Lower leg skin (tissue), 4 donors: ENCODE measurements at regions not wholly inside any gene's neighbourhood (a gene's known extent, or its start where the extent isn't known, plus 50 kb on each side); places are given as distances from the start of the nearest gene placed in this dataset.

ENCODE experiments used
- DNase-seq, 2 donors: peaks; one replicate each; pipeline ENCODE4 v3.0.0-alpha.2; 2019; ENCODE audit warnings: low spot score in 2 of 2
- H3K4me3 ChIP-seq: fragments of 200-600 bp; sonication (generic); 2 replicates; pipeline ENCODE4 v1.5.1; 2017; ENCODE audit warnings: mild to moderate bottlenecking, low read depth; ENCODE audit not compliant: poor library complexity, severe bottlenecking
- POLR2A ChIP-seq, 2 donors: fragments of 450-650 bp; IDR thresholded peaks; one replicate each; pipeline ENCODE4 v1.6.1; 2016 to 2017; ENCODE audit warnings: antibody characterized with exemption in 2 of 2, mild to moderate bottlenecking in 1 of 2, moderate library complexity in 1 of 2
- WGBS, 2 donors: methylation state at CpG; one replicate each; pipeline ENCODE4 v1.1.5; 2018; 5-methylcytosine and 5-hydroxymethylcytosine counted together
- intact Hi-C: fragments of 100-400 bp; cut with DNase I; formaldehyde crosslinking; loops from one replicate; pipeline ENCODE4 v1.15.0; 2023; ENCODE audit warnings: low total_unique reads
- TF ChIP-seq, protein P1 (sequence below), 3 donors: fragments of 450-650 bp; IDR thresholded peaks; one replicate each; pipeline ENCODE4 v1.5.1; 2016; ENCODE audit warnings: antibody characterized with exemption in 3 of 3, mild to moderate bottlenecking in 3 of 3, moderate library complexity in 2 of 3

DNA sequence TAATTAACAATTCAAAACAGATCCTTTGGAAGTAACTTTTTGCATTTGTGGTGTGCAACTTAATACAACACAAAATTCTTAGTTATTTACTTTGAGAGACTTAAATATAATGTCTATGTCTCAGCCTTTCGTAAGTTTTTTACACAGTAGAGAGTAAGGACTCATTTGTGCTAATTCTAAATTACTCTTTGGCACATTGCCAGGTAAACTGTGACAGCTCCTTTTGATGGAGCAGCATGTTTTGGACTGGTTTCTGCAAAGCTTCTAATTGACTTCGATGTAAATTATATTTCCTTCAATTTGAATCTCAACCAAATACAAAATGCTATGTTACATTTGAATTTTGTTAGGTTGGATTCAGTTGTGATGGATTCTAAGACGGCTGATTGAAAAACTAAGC, 450.7 kb upstream of the OPRM1 start:
- 64 to 70% methylated on average over 3 of the region's 3 CpGs for WGBS, 2 donors
- TF ChIP-seq POLR2A (IDR thresholded peaks at IDR 0.05) = no peak
- TF ChIP-seq, protein P1, sequence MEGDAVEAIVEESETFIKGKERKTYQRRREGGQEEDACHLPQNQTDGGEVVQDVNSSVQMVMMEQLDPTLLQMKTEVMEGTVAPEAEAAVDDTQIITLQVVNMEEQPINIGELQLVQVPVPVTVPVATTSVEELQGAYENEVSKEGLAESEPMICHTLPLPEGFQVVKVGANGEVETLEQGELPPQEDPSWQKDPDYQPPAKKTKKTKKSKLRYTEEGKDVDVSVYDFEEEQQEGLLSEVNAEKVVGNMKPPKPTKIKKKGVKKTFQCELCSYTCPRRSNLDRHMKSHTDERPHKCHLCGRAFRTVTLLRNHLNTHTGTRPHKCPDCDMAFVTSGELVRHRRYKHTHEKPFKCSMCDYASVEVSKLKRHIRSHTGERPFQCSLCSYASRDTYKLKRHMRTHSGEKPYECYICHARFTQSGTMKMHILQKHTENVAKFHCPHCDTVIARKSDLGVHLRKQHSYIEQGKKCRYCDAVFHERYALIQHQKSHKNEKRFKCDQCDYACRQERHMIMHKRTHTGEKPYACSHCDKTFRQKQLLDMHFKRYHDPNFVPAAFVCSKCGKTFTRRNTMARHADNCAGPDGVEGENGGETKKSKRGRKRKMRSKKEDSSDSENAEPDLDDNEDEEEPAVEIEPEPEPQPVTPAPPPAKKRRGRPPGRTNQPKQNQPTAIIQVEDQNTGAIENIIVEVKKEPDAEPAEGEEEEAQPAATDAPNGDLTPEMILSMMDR (IDR thresholded peaks at IDR 0.05) = no peak
- H3K4me3 ChIP-seq = no peak overlapping the region
- no peak for DNase-seq
- intact Hi-C loops = no loop called here

- no peak for DNase-seq
- H3K4me3 ChIP-seq = no peak overlapping the region
- TF ChIP-seq, protein P1 (IDR thresholded peaks at IDR 0.05) = no peak
- no peak for TF ChIP-seq POLR2A (IDR thresholded peaks at IDR 0.05)
- intact Hi-C loops = no loop called here
- 77 to 81% methylated on average over 2 of the region's 2 CpGs for WGBS, 2 donors
Observed at GRCh38 chr6:153583685-153584084, 452.6 kb upstream of the RGS17 start.

GRCh38 chr6:153580776-153581175, 449.7 kb upstream of the RGS17 start:
- 57 to 60% methylated on average over 2 of the region's 2 CpGs for WGBS, 2 donors
- no peak for DNase-seq
- intact Hi-C loops = no loop called here
- TF ChIP-seq, protein P1 (IDR thresholded peaks at IDR 0.05) = no peak
- TF ChIP-seq POLR2A (IDR thresholded peaks at IDR 0.05) = no peak
- H3K4me3 ChIP-seq = no peak overlapping the region

GRCh38 chr6:153575528-153575927, 444.4 kb upstream of the RGS17 start:
- H3K4me3 ChIP-seq = no peak overlapping the region
- TF ChIP-seq, protein P1 (IDR thresholded peaks at IDR 0.05) = no peak
- no peak for TF ChIP-seq POLR2A (IDR thresholded peaks at IDR 0.05)
- DNase-seq = no peak
- 97 to 99% methylated on average over 3 of the region's 3 CpGs for WGBS, 2 donors
- intact Hi-C loops = no loop called here

DNA sequence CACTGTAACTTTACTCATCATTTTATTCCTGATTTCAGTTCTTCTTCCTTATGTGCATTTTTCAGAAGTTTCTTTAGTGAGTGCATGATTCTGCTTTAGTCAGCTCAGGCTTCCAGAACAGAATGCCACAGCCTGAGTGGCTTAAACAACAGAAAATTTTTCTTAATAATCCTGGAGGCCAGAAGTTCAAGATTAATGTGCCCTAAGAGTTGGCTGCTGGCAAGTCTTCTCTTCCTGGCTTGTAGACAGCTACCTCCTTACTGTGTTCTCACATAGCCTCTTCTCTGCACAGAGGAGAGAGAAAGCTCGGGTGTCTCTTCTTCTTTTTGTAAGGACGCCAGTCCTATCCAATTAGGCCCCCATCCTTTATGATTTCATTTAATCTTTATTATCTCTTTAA, 443.1 kb upstream of the RGS17 start:
- 73 to 90% methylated on average over 2 of the region's 2 CpGs for WGBS, 2 donors
- intact Hi-C loops = no loop called here
- H3K4me3 ChIP-seq = no peak overlapping the region
- TF ChIP-seq POLR2A (IDR thresholded peaks at IDR 0.05) = no peak
- TF ChIP-seq, protein P1 (IDR thresholded peaks at IDR 0.05) = no peak
- DNase-seq = no peak

GRCh38 chr6:153572371-153572770, 441.3 kb upstream of the RGS17 start:
- DNase-seq = no peak
- TF ChIP-seq, protein P1 (IDR thresholded peaks at IDR 0.05) = no peak
- intact Hi-C loops = no loop called here

More at GRCh38 chr6:153572371-153572770, 441.3 kb upstream of the RGS17 start:
- 71 to 72% methylated on average over 3 of the region's 3 CpGs for WGBS, 2 donors
- H3K4me3 ChIP-seq = no peak overlapping the region
